ENCODE measurements at regions not wholly inside any gene's neighbourhood (a gene's known extent, or its start where the extent isn't known, plus 50 kb on each side); places are given as distances from the start of the nearest gene placed in this dataset.

DNA sequence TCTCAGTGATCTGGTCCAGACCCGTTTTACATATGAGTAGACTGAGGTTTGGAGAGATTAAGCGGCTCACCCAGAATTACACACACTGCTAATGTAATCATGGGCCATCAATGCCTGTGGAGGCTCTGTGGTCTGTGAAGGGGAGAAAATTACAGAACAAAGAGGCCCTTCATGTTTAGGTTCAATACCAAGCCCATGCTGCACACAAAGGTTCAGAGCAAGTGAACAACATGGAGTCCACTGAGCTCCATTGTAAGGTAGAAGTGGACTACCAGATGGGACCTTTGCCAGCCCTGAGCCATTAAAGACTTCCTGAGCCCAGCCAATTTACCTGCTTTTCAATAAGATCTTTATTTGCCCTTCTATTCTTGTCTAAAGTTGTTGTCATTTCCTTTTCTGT is 109.8 kb downstream of the LUZP4 start:
- Histone ChIP-seq H3K27me3 (peaks cover 0 to 5% of the 10 kb centered on the region in 2 donors), H3K4me3 (no peak overlapping the region), H3K4me1 (no peaks in the 10 kb centered on the region), H3K27ac (no peak overlapping the region), H3K9me3 (no peaks in the 10 kb centered on the region), H3K36me3 (no peaks in the 10 kb centered on the region)
- intact Hi-C loops (cut with DNase I; ENCODE audit: low total_unique reads) = no loop called here
- TF ChIP-seq POLR2A (IDR thresholded peaks at IDR 0.05) (no peak), CTCF (IDR thresholded peaks at IDR 0.05) (no peak)
- no peak for DNase-seq

DNA sequence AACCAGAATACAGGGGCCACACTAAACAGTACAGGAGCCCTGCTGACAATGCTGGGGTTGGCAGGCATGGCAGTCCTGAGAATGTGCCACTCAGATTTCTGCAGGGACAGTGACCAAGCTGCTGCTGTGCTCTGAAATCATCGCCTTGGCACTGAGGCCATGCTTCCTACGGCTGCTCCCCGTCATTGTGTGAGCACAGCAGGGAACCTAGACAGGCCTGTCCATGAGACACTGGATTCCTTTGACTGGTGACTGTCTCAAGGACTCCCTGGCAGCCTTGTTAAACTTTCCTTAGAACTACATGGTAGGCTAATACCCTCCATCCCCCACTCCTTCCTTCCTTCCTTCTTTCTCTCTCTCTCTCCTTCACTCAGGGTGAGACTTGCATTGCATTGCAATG is 111.4 kb downstream of the LUZP4 start:
- TF ChIP-seq POLR2A (IDR thresholded peaks at IDR 0.05) (no peak), CTCF (IDR thresholded peaks at IDR 0.05) (no peak)
- intact Hi-C loops (cut with DNase I; ENCODE audit: low total_unique reads) = no loop called here
- H3K27me3 ChIP-seq = peaks cover 0 to 5% of the 10 kb centered on the region in 2 donors
- no peak overlapping the region for H3K27ac ChIP-seq
- no peak overlapping the region for H3K4me3 ChIP-seq
- no peaks in the 10 kb centered on the region for H3K4me1 ChIP-seq
- no peaks in the 10 kb centered on the region for H3K9me3 ChIP-seq
- H3K36me3 ChIP-seq = no peaks in the 10 kb centered on the region
- no peak for DNase-seq

- intact Hi-C loops (cut with DNase I; ENCODE audit: low total_unique reads) = no loop called here
- H3K36me3 ChIP-seq = no peaks in the 10 kb centered on the region
- peaks cover 0 to 5% of the 10 kb centered on the region in 2 donors for H3K27me3 ChIP-seq
- no peaks in the 10 kb centered on the region for H3K9me3 ChIP-seq
- no peak overlapping the region for H3K27ac ChIP-seq
- no peaks in the 10 kb centered on the region for H3K4me1 ChIP-seq
- DNase-seq = no peak
- TF ChIP-seq CTCF (IDR thresholded peaks at IDR 0.05) (no peak), POLR2A (IDR thresholded peaks at IDR 0.05) (no peak)
- no peak overlapping the region for H3K4me3 ChIP-seq
Measured at GRCh38 chrX:115402299-115402698, 112.8 kb downstream of the LUZP4 start.

GRCh38 chrX:115408771-115409400 is 119.4 kb downstream of the LUZP4 start:
- no peaks in the 10 kb centered on the region for H3K4me1 ChIP-seq
- H3K27me3 ChIP-seq = no peaks in the 10 kb centered on the region
- no peaks in the 10 kb centered on the region for H3K9me3 ChIP-seq
- H3K4me3 ChIP-seq = no peak overlapping the region
- intact Hi-C loops (cut with DNase I; ENCODE audit: low total_unique reads) = no loop called here
- no peaks in the 10 kb centered on the region for H3K36me3 ChIP-seq
- TF ChIP-seq POLR2A (IDR thresholded peaks at IDR 0.05) = no peak
- no peak for TF ChIP-seq CTCF (IDR thresholded peaks at IDR 0.05)
- no peak overlapping the region for H3K27ac ChIP-seq
- DNase-seq = no peak

DNA sequence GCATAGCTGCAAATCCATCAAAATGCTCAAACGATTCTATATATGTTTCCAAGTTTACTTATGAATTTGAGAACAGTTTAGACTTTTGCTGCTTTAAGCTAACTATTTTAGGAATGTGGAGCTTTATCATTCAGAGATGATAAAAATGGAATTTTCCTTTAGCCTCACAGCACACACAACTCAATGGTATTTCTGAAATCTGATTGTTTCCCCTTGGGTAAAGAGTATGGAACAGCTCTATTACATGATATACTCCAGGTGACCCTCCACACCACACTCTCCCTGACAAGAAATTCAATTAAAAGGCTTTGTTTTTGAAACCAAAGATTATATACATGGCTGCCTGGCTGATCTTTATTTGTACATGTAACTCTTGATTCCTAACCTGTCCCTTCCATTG is 120.0 kb downstream of the LUZP4 start:
- no peaks in the 10 kb centered on the region for H3K9me3 ChIP-seq
- H3K4me3 ChIP-seq = no peak overlapping the region
- no peak overlapping the region for H3K27ac ChIP-seq
- H3K27me3 ChIP-seq = no peaks in the 10 kb centered on the region
- no peaks in the 10 kb centered on the region for H3K4me1 ChIP-seq
- intact Hi-C loops (cut with DNase I; ENCODE audit: low total_unique reads) = no loop called here
- TF ChIP-seq CTCF (IDR thresholded peaks at IDR 0.05) (no peak), POLR2A (IDR thresholded peaks at IDR 0.05) (no peak)
- no peak for DNase-seq
- no peaks in the 10 kb centered on the region for H3K36me3 ChIP-seq

Measured in uterus (tissue), 3 donors.